Cardiac fibroblast (primary cell): ENCODE measurements at regions not wholly inside any gene's neighbourhood (a gene's known extent, or its start where the extent isn't known, plus 50 kb on each side); places are given as distances from the start of the nearest gene placed in this dataset.
"Not testable (repeated sequence)": the region's sequence is repeated elsewhere in the genome, so short reads cannot be mapped to it uniquely, and the experiment has no call there.

ENCODE experiments used
- DNase-seq, 2 donors: peaks; one replicate each; pipeline versions ENCODE4 v3.0.0 to v3.0.0-alpha.2; 2010; ENCODE audit warnings: low read depth in 2 of 2
- H3K4me3 ChIP-seq, 2 donors: replicated peaks in 1 of 2; 1 replicate in 1 of 2; 2 replicates in 1 of 2; pipeline ENCODE4 v1.5.1; 2011; ENCODE audit warnings: low read depth in 2 of 2, low read length in 2 of 2, mild to moderate bottlenecking in 2 of 2, moderate library complexity in 1 of 2
- TF ChIP-seq, protein P1 (sequence below): IDR thresholded peaks from one replicate; pipeline ENCODE4 v1.5.1; 2011; ENCODE audit warnings: low read depth, mild to moderate bottlenecking, low read length, inconsistent platforms

DNA sequence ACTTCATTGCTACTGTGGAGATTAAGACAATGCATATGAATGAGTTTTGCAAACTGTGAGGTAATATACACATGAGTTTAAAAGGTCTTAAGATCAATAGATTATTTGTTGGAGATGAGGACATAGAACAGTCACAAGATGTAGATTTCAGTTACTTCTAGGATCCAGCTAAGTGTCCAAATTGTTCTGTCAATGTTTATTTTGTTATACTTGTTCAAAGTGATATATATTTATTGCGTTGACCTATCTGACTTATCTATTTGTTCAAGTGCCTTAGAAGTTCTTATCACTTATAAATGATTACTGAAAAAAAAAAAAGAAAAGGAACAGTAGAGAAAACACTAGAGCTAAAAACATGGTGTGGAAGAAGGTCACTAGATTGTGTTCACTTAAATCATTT is 75.6 kb upstream of the GRIN3A start:
- TF ChIP-seq, protein P1, sequence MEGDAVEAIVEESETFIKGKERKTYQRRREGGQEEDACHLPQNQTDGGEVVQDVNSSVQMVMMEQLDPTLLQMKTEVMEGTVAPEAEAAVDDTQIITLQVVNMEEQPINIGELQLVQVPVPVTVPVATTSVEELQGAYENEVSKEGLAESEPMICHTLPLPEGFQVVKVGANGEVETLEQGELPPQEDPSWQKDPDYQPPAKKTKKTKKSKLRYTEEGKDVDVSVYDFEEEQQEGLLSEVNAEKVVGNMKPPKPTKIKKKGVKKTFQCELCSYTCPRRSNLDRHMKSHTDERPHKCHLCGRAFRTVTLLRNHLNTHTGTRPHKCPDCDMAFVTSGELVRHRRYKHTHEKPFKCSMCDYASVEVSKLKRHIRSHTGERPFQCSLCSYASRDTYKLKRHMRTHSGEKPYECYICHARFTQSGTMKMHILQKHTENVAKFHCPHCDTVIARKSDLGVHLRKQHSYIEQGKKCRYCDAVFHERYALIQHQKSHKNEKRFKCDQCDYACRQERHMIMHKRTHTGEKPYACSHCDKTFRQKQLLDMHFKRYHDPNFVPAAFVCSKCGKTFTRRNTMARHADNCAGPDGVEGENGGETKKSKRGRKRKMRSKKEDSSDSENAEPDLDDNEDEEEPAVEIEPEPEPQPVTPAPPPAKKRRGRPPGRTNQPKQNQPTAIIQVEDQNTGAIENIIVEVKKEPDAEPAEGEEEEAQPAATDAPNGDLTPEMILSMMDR: no peak
- no peak overlapping the region for H3K4me3 ChIP-seq
- DNase-seq: no peak

DNA sequence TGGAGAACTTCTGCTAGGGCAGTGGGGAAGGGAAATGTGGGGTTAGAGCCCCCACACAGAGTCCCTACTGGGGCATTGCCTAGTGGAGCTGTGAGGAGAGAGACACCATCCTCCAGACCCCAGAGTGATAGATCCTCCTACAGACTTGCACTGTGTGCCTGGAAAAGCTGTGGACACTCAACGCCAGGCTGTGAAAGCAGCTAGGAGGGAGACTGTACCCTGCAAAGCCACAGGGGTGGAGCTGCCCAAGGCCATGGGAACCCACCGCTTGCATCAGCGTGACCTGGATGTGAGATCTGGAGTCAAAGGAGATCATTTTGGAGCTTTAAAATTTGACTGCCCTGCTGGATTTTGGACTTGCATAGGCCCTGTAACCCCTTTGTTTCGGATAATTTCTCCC is 69.4 kb upstream of the GRIN3A start:
- not testable (repeated sequence) for DNase-seq, H3K4me3 ChIP-seq

DNA sequence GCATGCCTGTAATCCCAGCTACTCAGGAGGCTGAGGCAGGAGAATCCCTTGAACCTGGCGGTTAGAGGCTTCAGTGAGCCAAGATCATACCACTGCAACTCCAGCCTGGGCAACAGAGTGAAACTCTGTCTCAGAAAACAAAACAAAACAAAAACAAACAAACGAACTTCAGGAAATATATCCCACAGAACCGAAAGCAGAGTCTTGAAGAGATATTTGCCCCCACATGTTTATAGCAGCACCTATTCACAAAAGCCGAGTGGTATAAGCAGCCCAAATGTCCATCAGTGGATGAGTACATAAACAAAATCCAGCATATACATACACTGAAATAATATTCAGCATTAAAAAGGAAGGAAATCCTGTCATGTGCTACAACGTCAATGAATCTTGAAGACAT is 57.6 kb upstream of the GRIN3A start:
- DNase-seq: no peak
- TF ChIP-seq, protein P1: no peak
- H3K4me3 ChIP-seq: no peak overlapping the region

DNA sequence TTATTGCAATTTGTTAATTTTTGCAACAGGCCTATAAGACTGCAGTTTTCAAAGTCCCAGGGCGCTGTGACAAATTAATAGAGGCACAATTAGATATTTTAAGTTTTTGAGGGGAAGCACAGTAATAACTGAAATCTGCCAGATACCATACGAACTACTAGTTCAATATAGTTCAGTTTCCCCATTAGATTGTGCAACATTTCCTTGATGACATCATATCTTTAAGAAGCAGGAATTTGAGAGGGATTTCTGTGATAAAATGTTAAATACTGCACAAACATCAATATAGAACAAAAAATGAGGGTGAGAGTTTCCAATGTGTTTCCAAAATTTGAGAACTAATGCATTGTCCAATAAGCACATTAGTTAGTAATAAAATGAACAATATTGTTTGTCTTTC is 56.7 kb upstream of the GRIN3A start:
- TF ChIP-seq, protein P1: no peak
- peak in 1 of 2 donors; percentile 3 for DNase-seq
- H3K4me3 ChIP-seq: no peak overlapping the region

DNA sequence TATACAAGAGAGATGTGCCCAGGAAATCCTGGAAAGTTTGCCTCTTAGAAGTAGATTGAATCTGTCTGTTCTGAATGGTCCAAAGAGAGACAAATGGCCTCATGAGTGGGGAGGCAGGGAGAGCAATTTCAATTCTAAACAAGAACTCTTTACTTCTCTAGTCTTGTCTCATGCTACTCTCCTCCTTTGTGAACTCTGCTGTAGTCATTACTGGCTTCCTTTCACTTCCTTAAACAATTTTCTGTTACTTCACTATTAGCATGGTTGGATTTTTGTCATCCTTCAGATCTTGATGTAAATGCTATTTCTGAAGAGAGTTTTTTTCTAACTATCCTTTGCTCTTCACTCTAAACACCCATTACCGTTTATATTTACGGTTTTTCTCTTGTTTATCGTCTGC is 54.0 kb upstream of the GRIN3A start:
- DNase-seq: no peak
- TF ChIP-seq, protein P1: no peak
- H3K4me3 ChIP-seq: no peak overlapping the region

DNA sequence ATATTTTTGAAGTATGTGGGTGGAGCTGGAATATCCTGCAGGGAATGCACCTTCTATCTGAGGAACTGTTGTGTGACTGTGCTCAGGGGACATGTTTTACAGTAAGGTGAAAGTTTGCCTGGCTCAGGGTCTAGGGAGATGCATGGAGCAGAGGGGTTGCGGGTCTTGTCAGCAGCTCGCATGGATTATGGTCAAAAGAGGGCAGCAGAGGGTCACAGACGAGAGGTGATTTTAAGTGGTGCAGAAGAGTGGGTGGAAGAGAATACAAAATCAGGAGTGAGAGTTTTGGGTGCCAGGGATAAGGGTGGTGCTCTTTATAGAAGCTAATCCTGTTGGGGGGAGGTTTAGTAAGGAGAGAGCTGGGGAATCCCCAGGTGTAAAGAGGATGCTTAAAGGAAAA is 53.5 kb upstream of the GRIN3A start:
- DNase-seq: peak in 1 of 2 donors; percentile 29
- H3K4me3 ChIP-seq: no peak overlapping the region
- TF ChIP-seq, protein P1: peak; percentile 19

DNA sequence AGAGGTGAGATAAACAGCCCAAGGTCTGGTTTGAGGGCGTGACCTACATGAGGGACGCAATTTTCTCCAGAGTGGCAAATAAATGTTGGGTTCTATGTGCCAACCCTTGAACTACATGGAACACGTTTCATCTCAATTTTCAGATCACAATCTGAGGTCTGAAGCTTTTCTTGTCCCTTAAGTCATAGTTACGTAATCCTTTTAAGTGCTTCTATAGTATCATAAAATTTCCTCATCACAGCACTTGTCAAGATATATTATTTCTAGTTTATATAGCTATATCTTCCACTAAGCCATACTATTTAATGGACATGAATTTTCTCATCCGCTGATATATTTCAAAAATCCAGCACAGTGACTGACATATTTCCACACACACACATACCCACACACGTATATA is 53.1 kb upstream of the GRIN3A start:
- H3K4me3 ChIP-seq: no peak overlapping the region
- TF ChIP-seq, protein P1: no peak
- DNase-seq: no peak
